ENCODE measurements at regions not wholly inside any gene's neighbourhood (a gene's known extent, or its start where the extent isn't known, plus 50 kb on each side); places are given as distances from the start of the nearest gene placed in this dataset.

DNA sequence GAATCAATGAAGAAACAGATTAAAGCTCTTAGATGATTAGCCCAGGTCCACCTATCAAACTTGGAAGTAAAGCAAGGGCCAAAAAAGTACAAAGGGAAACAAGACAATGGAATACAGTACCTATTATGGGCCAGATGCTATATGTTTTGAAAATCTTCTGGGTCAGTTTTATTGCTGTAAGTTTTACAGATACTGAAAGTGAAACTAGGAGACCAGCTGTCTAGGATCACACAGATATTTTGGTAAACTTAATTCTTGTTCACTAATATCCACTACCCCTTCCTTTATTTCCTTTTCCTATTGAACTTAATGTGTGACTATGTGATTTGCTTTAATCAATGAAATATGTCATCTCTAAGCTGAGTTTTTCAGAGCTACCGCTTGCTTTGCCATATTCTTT, 505.4 kb upstream of the PITX2 start:
- TF ChIP-seq CTCF (IDR thresholded peaks at IDR 0.05), result no peak
- TF ChIP-seq POLR2A (IDR thresholded peaks at IDR 0.05), result no peak

Measured in right lobe of liver (tissue), 4 donors.